Uterus (tissue), 3 donors: ENCODE measurements at regions not wholly inside any gene's neighbourhood (a gene's known extent, or its start where the extent isn't known, plus 50 kb on each side); places are given as distances from the start of the nearest gene placed in this dataset.

Experiments used
- DNase-seq, 2 donors: peaks; one replicate each; pipeline ENCODE4 v3.0.0-alpha.2; 2019 to 2020
- H3K27ac ChIP-seq, 2 donors: fragments of 200-600 bp; sonication (generic); 1 replicate in 1 of 2; 2 replicates in 1 of 2; pipeline ENCODE4 v1.5.1; 2016 to 2018
- H3K27me3 ChIP-seq, 2 donors: fragments of 200-600 bp; sonication (generic); one replicate each; pipeline ENCODE4 v1.5.1; 2018 to 2019; ENCODE audit warnings: control low read depth in 1 of 2
- H3K36me3 ChIP-seq, 2 donors: fragments of 200-600 bp; sonication (generic); one replicate each; pipeline ENCODE4 v1.5.1; 2019; ENCODE audit warnings: control low read depth in 1 of 2
- H3K4me1 ChIP-seq, 2 donors: fragments of 200-600 bp; sonication (generic); one replicate each; pipeline ENCODE4 v1.5.1; 2018 to 2019; ENCODE audit warnings: control low read depth in 1 of 2
- H3K4me3 ChIP-seq, 2 donors: fragments of 200-600 bp; sonication (generic); 1 replicate in 1 of 2; 2 replicates in 1 of 2; pipeline ENCODE4 v1.5.1; 2018 to 2019; ENCODE audit warnings: mild to moderate bottlenecking in 1 of 2
- H3K9me3 ChIP-seq, 2 donors: fragments of 200-600 bp; sonication (generic); one replicate each; pipeline ENCODE4 v1.5.1; 2019; ENCODE audit warnings: control low read depth in 1 of 2
- CTCF ChIP-seq, 4 experiments: fragments of 200-600 bp in 2 of 4; fragments of 450-650 bp in 2 of 4; sonication (generic) in 2 of 4; IDR thresholded peaks; one replicate each; pipeline ENCODE4 v1.5.1; 2016 to 2019; ENCODE audit warnings: antibody characterized with exemption in 4 of 4, mild to moderate bottlenecking in 2 of 4, moderate library complexity in 1 of 4
- POLR2A ChIP-seq, 2 donors: fragments of 450-650 bp; IDR thresholded peaks; one replicate each; pipeline ENCODE4 v1.6.1; 2016; ENCODE audit warnings: antibody characterized with exemption in 2 of 2, mild to moderate bottlenecking in 1 of 2, moderate library complexity in 1 of 2
- intact Hi-C: fragments of 100-400 bp; cut with DNase I; formaldehyde crosslinking; loops from one replicate; pipeline ENCODE4 v1.15.1; 2023; ENCODE audit warnings: low total_unique reads
- donor health status: DM: yes; HTN: yes; CAD: no.

GRCh38 chr3:197445896-197446699 is 109.7 kb downstream of the BDH1 start:
- H3K9me3 ChIP-seq, result no peaks in the 10 kb centered on the region
- H3K4me3 ChIP-seq, result no peak overlapping the region
- no peaks in the 10 kb centered on the region for H3K27me3 ChIP-seq
- no peaks in the 10 kb centered on the region for H3K4me1 ChIP-seq
- TF ChIP-seq CTCF (IDR thresholded peaks at IDR 0.05) (no peak), POLR2A (IDR thresholded peaks at IDR 0.05) (no peak)
- H3K27ac ChIP-seq, result no peak overlapping the region
- intact Hi-C loops, result no loop called here
- H3K36me3 ChIP-seq, result no peaks in the 10 kb centered on the region
- no peak for DNase-seq

- Histone ChIP-seq H3K4me1 (no peaks in the 10 kb centered on the region), H3K4me3 (no peak overlapping the region), H3K9me3 (no peaks in the 10 kb centered on the region), H3K36me3 (no peaks in the 10 kb centered on the region), H3K27ac (no peak overlapping the region), H3K27me3 (no peaks in the 10 kb centered on the region)
- no peak for DNase-seq
- TF ChIP-seq POLR2A (IDR thresholded peaks at IDR 0.05) (no peak), CTCF (IDR thresholded peaks at IDR 0.05) (no peak)
- intact Hi-C loops, result no loop called here
Observed at GRCh38 chr3:197444793-197445379, 110.9 kb downstream of the BDH1 start.

- intact Hi-C loops, result no loop called here
- H3K36me3 ChIP-seq, result no peaks in the 10 kb centered on the region
- DNase-seq, result no peak
- TF ChIP-seq POLR2A (IDR thresholded peaks at IDR 0.05) (no peak), CTCF (IDR thresholded peaks at IDR 0.05) (no peak)
- H3K9me3 ChIP-seq, result no peaks in the 10 kb centered on the region
- no peak overlapping the region for H3K4me3 ChIP-seq
- H3K4me1 ChIP-seq, result no peaks in the 10 kb centered on the region
- no peak overlapping the region for H3K27ac ChIP-seq
- no peaks in the 10 kb centered on the region for H3K27me3 ChIP-seq
Observed at GRCh38 chr3:197443506-197443905, 112.3 kb downstream of the BDH1 start.

GRCh38 chr3:197440717-197441303 is 115.0 kb downstream of the BDH1 start:
- Histone ChIP-seq H3K27me3 (no peaks in the 10 kb centered on the region), H3K4me1 (no peaks in the 10 kb centered on the region), H3K36me3 (no peaks in the 10 kb centered on the region), H3K9me3 (no peaks in the 10 kb centered on the region), H3K27ac (no peak overlapping the region), H3K4me3 (no peak overlapping the region)
- DNase-seq, result no peak
- intact Hi-C loops, result no loop called here
- TF ChIP-seq POLR2A (IDR thresholded peaks at IDR 0.05) (no peak), CTCF (IDR thresholded peaks at IDR 0.05) (no peak)

- Histone ChIP-seq H3K4me1 (no peaks in the 10 kb centered on the region), H3K4me3 (no peak overlapping the region), H3K27ac (no peak overlapping the region), H3K27me3 (no peaks in the 10 kb centered on the region), H3K9me3 (no peaks in the 10 kb centered on the region), H3K36me3 (no peaks in the 10 kb centered on the region)
- TF ChIP-seq CTCF (IDR thresholded peaks at IDR 0.05), result no peak
- TF ChIP-seq POLR2A (IDR thresholded peaks at IDR 0.05), result no peak
- intact Hi-C loops, result no loop called here
- DNase-seq, result no peak
Observed at GRCh38 chr3:197438906-197439305, 116.9 kb downstream of the BDH1 start.
